GM12878 (cell line): ENCODE measurements at regions not wholly inside any gene's neighbourhood (a gene's known extent, or its start where the extent isn't known, plus 50 kb on each side); places are given as distances from the start of the nearest gene placed in this dataset.

Source experiments
- ATAC-seq: fragments of 200-7000 bp; cut with Tn5 transposase; 3 replicates; pipeline ENCODE4 v1.9.1; 2020; ENCODE audit warnings: mild to moderate bottlenecking, moderate library complexity
- BruUV-seq: library from RNA; stranded (reverse); fragments of 400-500 nt; replicated peaks from 2 replicates; lab custom pipeline; 2021; lab: Mats Ljungman, UMichigan
- CTCF ChIA-PET: fragments of 300-600 bp; sonication (Branson Sonifier 250); formaldehyde crosslinking; extraction: SDS; loops from one replicate; lab custom pipeline; 2021; ENCODE audit warnings: inconsistent platforms; lab: Yijun Ruan, JAX
- POLR2A ChIA-PET: fragments of 350-600 bp; formaldehyde crosslinking; extraction: SDS; loops from one replicate; lab custom pipeline; 2021; ENCODE audit warnings: inconsistent platforms; lab: Charles Lee
- RAD21 ChIA-PET: fragments of 300-600 bp; sonication (Branson Sonifier 250); formaldehyde crosslinking; loops from one replicate; lab custom pipeline; 2023; ENCODE audit warnings: antibody characterized with exemption; ENCODE audit not compliant: unreplicated experiment; lab: Charles Lee
- SMC1A ChIA-PET: fragments of 300-600 bp; sonication (Branson Sonifier 250); formaldehyde crosslinking; loops from one replicate; lab custom pipeline; 2023; ENCODE audit not compliant: unreplicated experiment, uncharacterized antibody; lab: Charles Lee
- DNase-seq: peaks from one replicate; pipeline ENCODE4 v3.0.0-alpha.2; 2011; ENCODE audit warnings: low read depth, low spot score
- FAIRE-seq: peaks from 3 replicates; lab custom pipeline; 2011; peaks lifted over from hg19 to GRCh38; lab: Jason Lieb, UNC
- H2AFZ ChIP-seq: 2 replicates; pipeline ENCODE4 v1.6.0; 2011; ENCODE audit warnings: low read depth, low read length, control low read depth; ENCODE audit not compliant: control insufficient read depth
- H3K27ac ChIP-seq: 2 replicates; pipeline ENCODE4 v1.5.1; 2011; ENCODE audit warnings: control low read depth; ENCODE audit not compliant: control insufficient read depth, insufficient read depth
- H3K27me3 ChIP-seq, 2 experiments: replicated peaks in 1 of 2; 2 replicates each; pipeline versions ENCODE4 v1.6.0 to v1.6.1; 2011; ENCODE audit warnings: low read length in 1 of 2; ENCODE audit not compliant: control insufficient read depth in 2 of 2, insufficient read depth in 2 of 2
- H3K36me3 ChIP-seq, 2 experiments: 2 replicates each; pipeline ENCODE4 v1.5.1; 2011; ENCODE audit warnings: low read length in 1 of 2; ENCODE audit not compliant: control insufficient read depth in 2 of 2, insufficient read depth in 2 of 2
- H3K4me1 ChIP-seq: 2 replicates; pipeline ENCODE4 v1.6.1; 2011; ENCODE audit warnings: mild to moderate bottlenecking, low read length, moderate library complexity, mixed read lengths; ENCODE audit not compliant: control insufficient read depth, insufficient read depth
- H3K4me2 ChIP-seq: 2 replicates; pipeline ENCODE4 v1.6.0; 2011; ENCODE audit warnings: control low read depth; ENCODE audit not compliant: control insufficient read depth, insufficient read depth
- H3K4me3 ChIP-seq: fragments of 200-600 bp; sonication (generic); 2 replicates; pipeline ENCODE4 v1.5.1; 2016
- H3K79me2 ChIP-seq: 2 replicates; pipeline ENCODE4 v1.6.0; 2011; ENCODE audit warnings: low read length; ENCODE audit not compliant: control insufficient read depth, insufficient read depth
- H3K9ac ChIP-seq: 2 replicates; pipeline ENCODE4 v1.8.0; 2011; ENCODE audit warnings: low read length, control low read depth, mixed read lengths; ENCODE audit not compliant: control insufficient read depth, insufficient read depth
- H3K9me3 ChIP-seq: replicated peaks from 3 replicates; pipeline ENCODE4 v1.5.1; 2011; ENCODE audit warnings: mild to moderate bottlenecking, low read length; ENCODE audit not compliant: control insufficient read depth, insufficient read depth
- H4K20me1 ChIP-seq: 2 replicates; pipeline ENCODE4 v1.6.0; 2011; ENCODE audit not compliant: control insufficient read depth, insufficient read depth
- CEBPZ ChIP-seq: fragments of 150-350 bp; IDR thresholded peaks from 2 replicates; pipeline ENCODE4 v1.6.1; 2016; ENCODE audit warnings: low read depth, low read length
- IKZF1 ChIP-seq: fragments of 450-650 bp; conservative IDR thresholded peaks from 2 replicates; pipeline ENCODE4 v1.6.1; 2017; ENCODE audit warnings: antibody characterized with exemption, mild to moderate bottlenecking
- RBBP5 ChIP-seq: fragments of 200-600 bp; sonication (generic); conservative IDR thresholded peaks from 2 replicates; pipeline ENCODE4 v1.6.1; 2016
- SIN3A ChIP-seq: IDR thresholded peaks from 2 replicates; pipeline ENCODE4 v1.6.1; 2012; ENCODE audit warnings: low read depth, low read length, improper control_type of control experiment
- USF1 ChIP-seq: IDR thresholded peaks from 2 replicates; pipeline ENCODE4 v1.6.1; 2011; ENCODE audit warnings: borderline replicate concordance, low read depth, mild to moderate bottlenecking, moderate library complexity, mixed read lengths, low read length; ENCODE audit not compliant: insufficient read depth; ENCODE audit errors: extremely low read length
- ZNF24 ChIP-seq: fragments of 450-650 bp; IDR thresholded peaks from 2 replicates; pipeline ENCODE4 v1.6.1; 2017; ENCODE audit warnings: antibody characterized with exemption, mild to moderate bottlenecking
- ZNF687 ChIP-seq: fragments of 450-650 bp; IDR thresholded peaks from 2 replicates; pipeline ENCODE4 v1.6.1; 2017; ENCODE audit warnings: mild to moderate bottlenecking, moderate library complexity
- whole genome bisulfite sequencing: methylation state at CpG from one replicate; pipeline ENCODE4 v1.1.6; 2016; ENCODE audit warnings: low lambda C conversion rate; ENCODE audit not compliant: insufficient replicate concordance, insufficient coverage; ENCODE audit errors: missing lambda C conversion rate; 5-methylcytosine and 5-hydroxymethylcytosine counted together
- in situ Hi-C: fragments of 300-500 bp; cut with MboI; formaldehyde crosslinking; loops from 9 replicates; pipeline ENCODE4 v1.14.3; 2018; ENCODE audit warnings: mixed read lengths
- intact Hi-C: fragments of 100-400 bp; cut with micrococcal nuclease; formaldehyde crosslinking; loops from one replicate; pipeline ENCODE4 v1.14.2; 2022; ENCODE audit not compliant: unreplicated experiment
- TF ChIP-seq, protein P1 (sequence below): fragments of 450-650 bp; IDR thresholded peaks from 2 replicates; pipeline ENCODE4 v1.6.1; 2016; ENCODE audit warnings: mild to moderate bottlenecking

GRCh38 chr11:28439403-28439802 lies 331.2 kb downstream of the METTL15 start:
- DNase-seq, result no peak
- no peaks in the 10 kb centered on the region for H3K36me3 ChIP-seq
- SMC1A ChIA-PET, result no interaction called here
- H3K27me3 ChIP-seq, result no peaks in the 10 kb centered on the region
- FAIRE-seq, result no peak
- no peak overlapping the region for H3K4me3 ChIP-seq
- no TSS peak for BruUV-seq
- no peak overlapping the region for H3K9ac ChIP-seq
- no peaks in the 10 kb centered on the region for H3K79me2 ChIP-seq
- CTCF ChIA-PET, result no interaction called here
- H3K4me1 ChIP-seq, result no peaks in the 10 kb centered on the region
- H3K4me2 ChIP-seq, result no peak overlapping the region
- H3K9me3 ChIP-seq, result no peaks in the 10 kb centered on the region
- ATAC-seq, result no peak
- H2AFZ ChIP-seq, result no peak overlapping the region
- in situ Hi-C loops (no loop called here), intact Hi-C loops (no loop called here)
- H3K27ac ChIP-seq, result no peak overlapping the region
- H4K20me1 ChIP-seq, result no peaks in the 10 kb centered on the region
- 75% methylated on average over 4 of the region's 4 CpGs for WGBS
- RAD21 ChIA-PET, result no interaction called here
- POLR2A ChIA-PET, result no interaction called here
- no peak for TF ChIP-seq RBBP5
- no peak for TF ChIP-seq ZNF687
- TF ChIP-seq USF1, result no peak
- TF ChIP-seq, protein P1, sequence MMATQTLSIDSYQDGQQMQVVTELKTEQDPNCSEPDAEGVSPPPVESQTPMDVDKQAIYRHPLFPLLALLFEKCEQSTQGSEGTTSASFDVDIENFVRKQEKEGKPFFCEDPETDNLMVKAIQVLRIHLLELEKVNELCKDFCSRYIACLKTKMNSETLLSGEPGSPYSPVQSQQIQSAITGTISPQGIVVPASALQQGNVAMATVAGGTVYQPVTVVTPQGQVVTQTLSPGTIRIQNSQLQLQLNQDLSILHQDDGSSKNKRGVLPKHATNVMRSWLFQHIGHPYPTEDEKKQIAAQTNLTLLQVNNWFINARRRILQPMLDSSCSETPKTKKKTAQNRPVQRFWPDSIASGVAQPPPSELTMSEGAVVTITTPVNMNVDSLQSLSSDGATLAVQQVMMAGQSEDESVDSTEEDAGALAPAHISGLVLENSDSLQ, result no peak
- no peak for TF ChIP-seq ZNF24
- TF ChIP-seq SIN3A, result no peak
- TF ChIP-seq IKZF1, result no peak
- TF ChIP-seq CEBPZ, result no peak
